Stimulated activated CD8-positive, alpha-beta memory T cell treated with anti-CD3 and anti-CD28 coated beads, Interleukin-15, amount 100 ng/mL, for 1 hour (primary cell): ENCODE measurements at regions not wholly inside any gene's neighbourhood (a gene's known extent, or its start where the extent isn't known, plus 50 kb on each side); places are given as distances from the start of the nearest gene placed in this dataset.

Experiments
- DNase-seq: peaks from one replicate; pipeline ENCODE4 v3.0.0-alpha.2; 2020; ENCODE audit warnings: low read depth

- DNase-seq = no peak
Measured at GRCh38 chr11:69931994-69932910, 113.0 kb upstream of the FGF3 start.

- no peak for DNase-seq
Measured at GRCh38 chr11:69934861-69935494, 115.8 kb upstream of the FGF3 start.

- DNase-seq = no peak
Measured at GRCh38 chr11:69935941-69936505, 116.8 kb upstream of the FGF3 start.

- no peak for DNase-seq
Measured at GRCh38 chr11:69936771-69937170, 117.6 kb upstream of the FGF3 start.

GRCh38 chr11:69938206-69938605, 119.0 kb upstream of the FGF3 start:
- no peak for DNase-seq

- no peak for DNase-seq
Measured at GRCh38 chr11:69939551-69940245, 120.5 kb upstream of the FGF3 start.

- DNase-seq = no peak
Measured at GRCh38 chr11:69940246-69940610, 121.0 kb upstream of the FGF3 start.

GRCh38 chr11:69941546-69942332, 122.5 kb upstream of the FGF3 start:
- no peak for DNase-seq

GRCh38 chr11:69942333-69942820, 123.2 kb upstream of the FGF3 start:
- no peak for DNase-seq

- DNase-seq = no peak
Measured at GRCh38 chr11:69943066-69943465, 123.8 kb upstream of the FGF3 start.

GRCh38 chr11:69943506-69943905, 124.3 kb upstream of the FGF3 start:
- DNase-seq = no peak

GRCh38 chr11:69944146-69944795, 125.1 kb upstream of the FGF3 start:
- DNase-seq = no peak

- no peak for DNase-seq
Measured at GRCh38 chr11:69945157-69945556, 125.9 kb upstream of the FGF3 start.

GRCh38 chr11:69947059-69947792, 128.0 kb upstream of the FGF3 start:
- DNase-seq = no peak

GRCh38 chr11:69947793-69948255, 128.6 kb upstream of the FGF3 start:
- DNase-seq = no peak

- DNase-seq = no peak
Measured at GRCh38 chr11:69948256-69949141, 129.3 kb upstream of the FGF3 start.

GRCh38 chr11:69949327-69949726, 128.8 kb upstream of the ANO1 start:
- no peak for DNase-seq

GRCh38 chr11:69950120-69950519, 128.0 kb upstream of the ANO1 start:
- no peak for DNase-seq

GRCh38 chr11:69950621-69951020, 127.5 kb upstream of the ANO1 start:
- DNase-seq = no peak
